Tibial nerve (tissue), 4 donors: ENCODE measurements at regions not wholly inside any gene's neighbourhood (a gene's known extent, or its start where the extent isn't known, plus 50 kb on each side); places are given as distances from the start of the nearest gene placed in this dataset.

Source experiments
- DNase-seq, 2 donors: peaks; one replicate each; pipeline ENCODE4 v3.0.0-alpha.2; 2019; ENCODE audit warnings: low spot score in 2 of 2
- H3K27ac ChIP-seq, 4 donors: fragments of 200-600 bp; sonication (generic) in 3 of 4; one replicate each; pipeline ENCODE4 v1.5.1; 2017 to 2019; ENCODE audit warnings: mild to moderate bottlenecking in 1 of 4
- H3K27me3 ChIP-seq, 2 donors: fragments of 200-600 bp; sonication (generic) in 1 of 2; one replicate each; pipeline versions ENCODE4 v1.5.1 to v1.6.0; 2017 to 2019
- H3K36me3 ChIP-seq, 3 donors: fragments of 200-600 bp; sonication (generic); one replicate each; pipeline ENCODE4 v1.5.1; 2018 to 2019
- H3K4me1 ChIP-seq, 4 donors: fragments of 200-600 bp; sonication (generic) in 3 of 4; one replicate each; pipeline ENCODE4 v1.5.1; 2017 to 2019
- H3K4me3 ChIP-seq, 4 donors: fragments of 200-600 bp; sonication (generic) in 3 of 4; one replicate each; pipeline ENCODE4 v1.5.1; 2017 to 2019; ENCODE audit warnings: mild to moderate bottlenecking in 1 of 4, moderate library complexity in 1 of 4
- H3K9me3 ChIP-seq, 4 donors: fragments of 200-600 bp; sonication (generic) in 3 of 4; one replicate each; pipeline ENCODE4 v1.5.1; 2017 to 2019
- CTCF ChIP-seq, 5 experiments: fragments of 200-600 bp in 3 of 5; fragments of 450-650 bp in 2 of 5; sonication (generic) in 3 of 5; IDR thresholded peaks; one replicate each; pipeline ENCODE4 v1.5.1; 2016 to 2019; ENCODE audit warnings: antibody characterized with exemption in 5 of 5, mild to moderate bottlenecking in 3 of 5, moderate library complexity in 2 of 5
- EP300 ChIP-seq, 2 donors: sonication (generic); formaldehyde crosslinking; IDR thresholded peaks; one replicate each; pipeline ENCODE4 v1.6.1; 2017; ENCODE audit warnings: antibody characterized with exemption in 2 of 2, mild to moderate bottlenecking in 1 of 2
- POLR2A ChIP-seq, 2 donors: fragments of 450-650 bp; IDR thresholded peaks; one replicate each; pipeline ENCODE4 v1.6.1; 2017; ENCODE audit warnings: antibody characterized with exemption in 2 of 2, mild to moderate bottlenecking in 2 of 2, moderate library complexity in 2 of 2
- WGBS, 2 donors: methylation state at CpG; one replicate each; pipeline ENCODE4 v1.1.5; 2018; 5-methylcytosine and 5-hydroxymethylcytosine counted together

GRCh38 chr10:121091961-121092719 is 241.0 kb downstream of the WDR11 start:
- Histone ChIP-seq H3K27ac (no peak overlapping the region), H3K36me3 (no peaks in the 10 kb centered on the region), H3K4me1 (no peaks in the 10 kb centered on the region), H3K27me3 (no peaks in the 10 kb centered on the region), H3K9me3 (peaks cover 0 to 3% (median 0%) of the 10 kb centered on the region in 4 donors), H3K4me3 (no peak overlapping the region)
- 64 to 72% methylated on average over 5 of the region's 5 CpGs for WGBS, 2 donors
- no peak for TF ChIP-seq CTCF (IDR thresholded peaks at IDR 0.05)
- peak in 1 of 2 donors; percentile 12 for TF ChIP-seq EP300 (IDR thresholded peaks at IDR 0.05)
- no peak for TF ChIP-seq POLR2A (IDR thresholded peaks at IDR 0.05)
- peak; percentile 36 to 38 for DNase-seq

- H3K4me1 ChIP-seq, result no peaks in the 10 kb centered on the region
- WGBS, 2 donors, result 45 to 50% methylated on average over 1 of the region's 1 CpG
- H3K9me3 ChIP-seq, result peaks cover 0 to 3% (median 0%) of the 10 kb centered on the region in 4 donors
These were observed 241.5 kb downstream of the WDR11 start for GRCh38 chr10:121092720-121093095.

GRCh38 chr10:121096617-121097431 is 245.7 kb downstream of the WDR11 start:
- no peak for TF ChIP-seq CTCF (IDR thresholded peaks at IDR 0.05)
- peak in 1 of 2 donors; percentile 78 for TF ChIP-seq EP300 (IDR thresholded peaks at IDR 0.05)
- no peak for TF ChIP-seq POLR2A (IDR thresholded peaks at IDR 0.05)
- H3K27ac ChIP-seq, result peak overlapping the region in 2 of 4 donors; percentile 43 to 65
- 71 to 81% methylated on average over 7 to 8 of the region's 8 CpGs for WGBS, 2 donors
- H3K27me3 ChIP-seq, result no peaks in the 10 kb centered on the region
- H3K9me3 ChIP-seq, result peaks cover 0 to 3% (median 0%) of the 10 kb centered on the region in 4 donors
- H3K4me1 ChIP-seq, result no peaks in the 10 kb centered on the region
- DNase-seq, result peak; percentile 64 to 70
- no peak overlapping the region for H3K4me3 ChIP-seq
- no peaks in the 10 kb centered on the region for H3K36me3 ChIP-seq

More at GRCh38 chr10:121092720-121093095, 241.5 kb downstream of the WDR11 start:
- H3K36me3 ChIP-seq, result no peaks in the 10 kb centered on the region
- H3K4me3 ChIP-seq, result no peak overlapping the region
- no peak overlapping the region for H3K27ac ChIP-seq
- H3K27me3 ChIP-seq, result no peaks in the 10 kb centered on the region
- no peak for DNase-seq
- TF ChIP-seq CTCF (IDR thresholded peaks at IDR 0.05) (no peak), POLR2A (IDR thresholded peaks at IDR 0.05) (no peak), EP300 (IDR thresholded peaks at IDR 0.05) (no peak)

- Histone ChIP-seq H3K4me3 (no peak overlapping the region), H3K4me1 (no peaks in the 10 kb centered on the region), H3K36me3 (no peaks in the 10 kb centered on the region), H3K27ac (no peak overlapping the region), H3K9me3 (peaks cover 0 to 3% (median 0%) of the 10 kb centered on the region in 4 donors), H3K27me3 (no peaks in the 10 kb centered on the region)
- DNase-seq, result no peak
- WGBS, 2 donors, result 68% methylated on average over 3 of the region's 3 CpGs
- no peak for TF ChIP-seq EP300 (IDR thresholded peaks at IDR 0.05)
- TF ChIP-seq CTCF (IDR thresholded peaks at IDR 0.05), result no peak
- TF ChIP-seq POLR2A (IDR thresholded peaks at IDR 0.05), result no peak
These were observed 247.0 kb downstream of the WDR11 start for GRCh38 chr10:121098211-121098610.

- peaks cover 0 to 3% (median 0%) of the 10 kb centered on the region in 4 donors for H3K9me3 ChIP-seq
- TF ChIP-seq EP300 (IDR thresholded peaks at IDR 0.05) (no peak), POLR2A (IDR thresholded peaks at IDR 0.05) (no peak), CTCF (IDR thresholded peaks at IDR 0.05) (no peak)
- no peaks in the 10 kb centered on the region for H3K27me3 ChIP-seq
- H3K4me3 ChIP-seq, result no peak overlapping the region
- no peaks in the 10 kb centered on the region for H3K4me1 ChIP-seq
- no peaks in the 10 kb centered on the region for H3K36me3 ChIP-seq
- no peak for DNase-seq
- 74 to 79% methylated on average over 2 of the region's 2 CpGs for WGBS, 2 donors
- H3K27ac ChIP-seq, result no peak overlapping the region
These were observed 247.6 kb downstream of the WDR11 start for GRCh38 chr10:121098751-121099150.
